RWPE2 (cell line): ENCODE measurements at regions not wholly inside any gene's neighbourhood (a gene's known extent, or its start where the extent isn't known, plus 50 kb on each side); places are given as distances from the start of the nearest gene placed in this dataset.
"Not testable (repeated sequence)": the region's sequence is repeated elsewhere in the genome, so short reads cannot be mapped to it uniquely, and the experiment has no call there.

Experiments
- ATAC-seq: fragments of 200-7000 bp; cut with Tn5 transposase; 3 replicates; pipeline ENCODE4 v1.9.1; 2021; ENCODE audit warnings: low read depth
- DNase-seq: peaks from one replicate; pipeline ENCODE4 v3.0.0-alpha.2; 2020; ENCODE audit warnings: low spot score
- H3K27ac ChIP-seq: fragments of 450-650 bp; 2 replicates; pipeline ENCODE4 v1.5.1; 2017; ENCODE audit warnings: mild to moderate bottlenecking; ENCODE audit not compliant: poor library complexity, severe bottlenecking
- H3K27me3 ChIP-seq: fragments of 250-450 bp; sonication (Bioruptor Pico); 2 replicates; pipeline ENCODE4 v1.5.1; 2021; ENCODE audit warnings: mild to moderate bottlenecking, moderate library complexity; ENCODE audit not compliant: insufficient read depth, poor library complexity, severe bottlenecking
- H3K36me3 ChIP-seq: fragments of 250-450 bp; sonication (Bioruptor Pico); 2 replicates; pipeline ENCODE4 v1.5.1; 2020; ENCODE audit warnings: low read depth, mild to moderate bottlenecking, moderate library complexity
- H3K4me1 ChIP-seq: fragments of 250-450 bp; sonication (Bioruptor Pico); 2 replicates; pipeline ENCODE4 v1.5.1; 2021; ENCODE audit warnings: mild to moderate bottlenecking, moderate library complexity; ENCODE audit not compliant: insufficient read depth, poor library complexity, severe bottlenecking
- H3K4me3 ChIP-seq: fragments of 250-450 bp; sonication (Bioruptor Pico); 2 replicates; pipeline ENCODE4 v1.5.1; 2021; ENCODE audit warnings: mild to moderate bottlenecking, moderate library complexity; ENCODE audit not compliant: severe bottlenecking
- H3K9me3 ChIP-seq: fragments of 250-450 bp; sonication (Bioruptor Pico); 2 replicates; pipeline ENCODE4 v1.5.1; 2021; ENCODE audit warnings: mild to moderate bottlenecking, moderate library complexity; ENCODE audit not compliant: severe bottlenecking
- TF ChIP-seq, protein P1 (sequence below): fragments of 450-650 bp; IDR thresholded peaks from one replicate; pipeline ENCODE4 v1.5.1; 2017; ENCODE audit warnings: mild to moderate bottlenecking, moderate library complexity; ENCODE audit not compliant: poor library complexity, severe bottlenecking

DNA sequence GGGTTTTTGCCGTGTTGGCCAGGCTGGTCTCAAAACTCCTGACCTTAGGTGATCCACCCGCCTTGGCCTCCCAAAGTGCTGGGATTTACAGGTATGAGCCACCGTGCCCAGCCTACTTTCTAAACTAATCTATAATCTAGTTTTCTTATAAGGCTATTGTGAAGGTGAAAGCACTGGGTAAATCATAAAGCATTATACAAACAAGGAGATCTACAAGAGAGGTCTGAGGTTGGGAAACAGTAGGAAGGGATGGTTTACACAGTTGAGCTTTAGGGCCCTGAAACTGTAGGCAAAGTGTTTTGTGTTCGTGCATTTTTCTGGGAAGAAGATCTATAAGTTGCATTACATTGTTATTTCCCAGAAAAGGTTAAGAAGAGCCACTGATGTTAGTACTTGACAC lies 84.9 kb upstream of the MED13 start:
- ATAC-seq (no peak), DNase-seq (no peak)
- Histone ChIP-seq H3K36me3 (no peaks in the 10 kb centered on the region), H3K9me3 (no peaks in the 10 kb centered on the region), H3K27ac (no peak overlapping the region), H3K4me3 (no peak overlapping the region), H3K27me3 (no peaks in the 10 kb centered on the region), H3K4me1 (peaks cover 5% of the 10 kb centered on the region)
- TF ChIP-seq, protein P1, sequence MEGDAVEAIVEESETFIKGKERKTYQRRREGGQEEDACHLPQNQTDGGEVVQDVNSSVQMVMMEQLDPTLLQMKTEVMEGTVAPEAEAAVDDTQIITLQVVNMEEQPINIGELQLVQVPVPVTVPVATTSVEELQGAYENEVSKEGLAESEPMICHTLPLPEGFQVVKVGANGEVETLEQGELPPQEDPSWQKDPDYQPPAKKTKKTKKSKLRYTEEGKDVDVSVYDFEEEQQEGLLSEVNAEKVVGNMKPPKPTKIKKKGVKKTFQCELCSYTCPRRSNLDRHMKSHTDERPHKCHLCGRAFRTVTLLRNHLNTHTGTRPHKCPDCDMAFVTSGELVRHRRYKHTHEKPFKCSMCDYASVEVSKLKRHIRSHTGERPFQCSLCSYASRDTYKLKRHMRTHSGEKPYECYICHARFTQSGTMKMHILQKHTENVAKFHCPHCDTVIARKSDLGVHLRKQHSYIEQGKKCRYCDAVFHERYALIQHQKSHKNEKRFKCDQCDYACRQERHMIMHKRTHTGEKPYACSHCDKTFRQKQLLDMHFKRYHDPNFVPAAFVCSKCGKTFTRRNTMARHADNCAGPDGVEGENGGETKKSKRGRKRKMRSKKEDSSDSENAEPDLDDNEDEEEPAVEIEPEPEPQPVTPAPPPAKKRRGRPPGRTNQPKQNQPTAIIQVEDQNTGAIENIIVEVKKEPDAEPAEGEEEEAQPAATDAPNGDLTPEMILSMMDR = no peak

DNA sequence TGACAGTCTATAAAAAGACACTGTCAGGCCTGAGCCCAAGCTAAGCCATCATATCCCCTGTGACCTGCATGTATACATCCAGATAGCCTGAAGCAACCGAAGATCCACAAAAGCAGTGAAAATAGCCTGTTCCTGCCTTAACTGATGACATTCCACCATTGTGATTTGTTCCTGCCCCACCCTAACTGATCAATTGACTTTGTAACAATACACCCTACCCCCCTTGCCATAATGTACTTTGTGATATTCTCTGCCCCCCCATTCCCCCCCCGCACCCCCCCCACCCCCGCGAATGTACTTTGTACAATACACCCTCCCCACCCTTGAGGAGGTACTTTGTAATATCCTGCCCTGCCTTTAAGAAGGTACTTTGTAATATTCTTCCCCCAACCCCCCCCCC lies 82.2 kb upstream of the MED13 start:
- ATAC-seq (no peak), DNase-seq (no peak)
- Histone ChIP-seq H3K9me3 (no peaks in the 10 kb centered on the region), H3K27ac (no peak overlapping the region), H3K4me1 (peaks cover 5% of the 10 kb centered on the region), H3K36me3 (no peaks in the 10 kb centered on the region), H3K27me3 (no peaks in the 10 kb centered on the region), H3K4me3 (no peak overlapping the region)
- TF ChIP-seq, protein P1 = no peak

DNA sequence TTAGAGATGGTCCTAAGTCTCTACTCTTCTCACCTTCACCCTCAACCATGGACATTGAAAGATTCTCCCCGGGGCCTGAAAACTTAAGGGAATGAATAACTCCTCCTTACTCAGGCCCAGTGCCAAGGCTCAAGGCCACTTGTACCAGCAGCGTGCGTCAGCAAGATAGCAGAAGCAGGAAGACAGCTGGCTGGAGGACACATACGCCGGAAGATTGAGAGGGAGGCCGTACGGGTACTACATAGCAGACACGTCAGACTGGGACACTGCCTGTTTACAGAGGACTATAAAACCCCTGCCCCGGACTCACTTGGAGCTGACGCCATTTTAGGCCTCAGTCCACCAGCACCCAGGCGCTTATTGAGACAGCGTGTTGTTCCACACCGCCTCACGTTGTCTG lies 75.8 kb upstream of the MED13 start:
- Histone ChIP-seq H3K4me3 (no peak overlapping the region), H3K27me3 (peaks cover 13% of the 10 kb centered on the region), H3K4me1 (no peaks in the 10 kb centered on the region), H3K36me3 (no peaks in the 10 kb centered on the region), H3K9me3 (no peaks in the 10 kb centered on the region), H3K27ac (no peak overlapping the region)
- TF ChIP-seq, protein P1 = no peak
- DNase-seq (no peak), ATAC-seq (no peak)

DNA sequence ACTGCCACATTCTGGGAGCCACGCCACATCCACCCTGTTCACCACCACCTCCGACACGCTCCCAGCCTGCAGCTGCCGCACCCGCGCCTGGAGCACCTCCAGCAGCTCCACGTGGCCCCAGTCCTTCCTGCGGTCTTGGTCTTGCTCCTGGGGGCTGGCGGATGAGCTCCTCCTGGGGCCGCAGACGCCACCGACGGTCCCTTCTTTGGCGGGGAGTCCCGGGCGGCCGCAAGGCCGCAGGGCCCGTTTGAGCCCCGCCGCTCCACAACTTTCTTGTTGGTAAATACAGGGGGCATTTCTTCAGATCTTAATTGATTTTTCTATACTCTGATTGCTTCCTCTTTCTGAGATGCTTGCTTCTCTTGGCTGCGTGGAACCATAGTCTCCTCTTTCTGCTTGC lies 75.3 kb upstream of the MED13 start:
- no peaks in the 10 kb centered on the region for H3K4me1 ChIP-seq
- no peak for DNase-seq
- no peaks in the 10 kb centered on the region for H3K36me3 ChIP-seq
- no peak overlapping the region for H3K4me3 ChIP-seq
- H3K27ac ChIP-seq = no peak overlapping the region
- H3K9me3 ChIP-seq = no peaks in the 10 kb centered on the region
- ATAC-seq = no peak
- TF ChIP-seq, protein P1 = no peak
- peaks cover 13% of the 10 kb centered on the region for H3K27me3 ChIP-seq

DNA sequence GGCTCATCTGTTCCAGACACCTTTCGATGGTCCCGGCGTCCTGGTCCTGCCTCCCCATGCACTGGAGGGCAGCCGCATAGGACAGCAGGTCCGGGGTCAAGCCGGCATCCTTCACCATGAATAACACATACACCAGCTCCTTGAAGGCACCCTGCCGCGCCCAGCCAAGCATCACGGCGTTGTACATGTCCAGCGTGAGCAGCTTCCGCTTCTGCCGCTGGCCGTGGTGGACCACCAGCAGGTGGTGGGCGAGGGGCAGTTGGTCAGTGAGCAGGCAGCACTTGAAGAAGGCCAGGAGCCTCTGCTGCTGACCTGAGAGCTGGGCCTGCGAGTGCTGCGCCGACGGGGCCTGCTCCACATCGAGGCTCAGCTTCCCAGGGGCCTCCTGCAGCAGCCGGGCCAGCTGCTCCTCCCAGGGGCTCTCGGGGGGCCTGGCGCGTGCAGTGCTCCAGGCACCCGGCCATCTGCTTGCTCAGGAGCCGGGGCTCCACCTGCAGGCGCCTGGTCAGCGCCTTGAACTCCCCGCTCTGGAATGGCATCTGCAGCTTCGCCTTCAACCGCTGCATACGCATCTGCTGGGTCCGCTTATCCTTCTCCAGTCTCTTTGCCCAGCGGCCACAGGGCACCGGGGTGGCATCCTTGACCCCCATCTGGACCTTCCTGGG lies 74.7 kb upstream of the MED13 start:
- H3K27ac ChIP-seq, ATAC-seq, H3K4me1 ChIP-seq, H3K9me3 ChIP-seq, H3K36me3 ChIP-seq, H3K4me3 ChIP-seq: not testable (repeated sequence)
- peak; percentile 66 for DNase-seq
- peaks cover 13% of the 10 kb centered on the region for H3K27me3 ChIP-seq
